Cardiac septum (tissue), 1 donor: ENCODE measurements at regions not wholly inside any gene's neighbourhood (a gene's known extent, or its start where the extent isn't known, plus 50 kb on each side); places are given as distances from the start of the nearest gene placed in this dataset.
"Not testable (repeated sequence)": the region's sequence is repeated elsewhere in the genome, so short reads cannot be mapped to it uniquely, and the experiment has no call there.

Source experiments
- DNase-seq: peaks from one replicate; pipeline ENCODE4 v3.0.0-alpha.2; 2020; ENCODE audit warnings: low spot score
- intact Hi-C: fragments of 100-400 bp; cut with DNase I; formaldehyde crosslinking; loops from one replicate; pipeline ENCODE4 v1.14.0; 2022
- donor health status: DM: no; HTN: no; CAD: no.

GRCh38 chr12:62192180-62192902, 67.9 kb upstream of the USP15 start:
- DNase-seq, result no peak
- intact Hi-C loops, result no loop called here

GRCh38 chr12:62192903-62193250, 67.3 kb upstream of the USP15 start:
- DNase-seq, result no peak
- intact Hi-C loops, result no loop called here

- no peak for DNase-seq
- intact Hi-C loops, result no loop called here
Measured at GRCh38 chr12:62194031-62194430, 66.2 kb upstream of the USP15 start.

GRCh38 chr12:62194616-62195015, 65.6 kb upstream of the USP15 start:
- DNase-seq, result no peak
- intact Hi-C loops, result no loop called here

- DNase-seq, result no peak
- intact Hi-C loops, result no loop called here
Measured at GRCh38 chr12:62196146-62196545, 64.1 kb upstream of the USP15 start.

- intact Hi-C loops, DNase-seq: not testable (repeated sequence)
Measured at GRCh38 chr12:62202861-62203260, 57.3 kb upstream of the USP15 start.

GRCh38 chr12:62205346-62205745, 54.9 kb upstream of the USP15 start:
- intact Hi-C loops, result no loop called here

GRCh38 chr12:62207248-62207647, 53.0 kb upstream of the USP15 start:
- intact Hi-C loops, result no loop called here
- no peak for DNase-seq

More at GRCh38 chr12:62205346-62205745, 54.9 kb upstream of the USP15 start:
- DNase-seq, result no peak
